KG1 (cell line): ENCODE measurements at regions not wholly inside any gene's neighbourhood (a gene's known extent, or its start where the extent isn't known, plus 50 kb on each side); places are given as distances from the start of the nearest gene placed in this dataset.

Experiments
- DNase-seq: peaks from one replicate; lab custom pipeline; 2025; lab: John Stamatoyannopoulos, UW

GRCh38 chr11:134799386-134799785, 387.3 kb upstream of the B3GAT1 start:
- no peak for DNase-seq

DNA sequence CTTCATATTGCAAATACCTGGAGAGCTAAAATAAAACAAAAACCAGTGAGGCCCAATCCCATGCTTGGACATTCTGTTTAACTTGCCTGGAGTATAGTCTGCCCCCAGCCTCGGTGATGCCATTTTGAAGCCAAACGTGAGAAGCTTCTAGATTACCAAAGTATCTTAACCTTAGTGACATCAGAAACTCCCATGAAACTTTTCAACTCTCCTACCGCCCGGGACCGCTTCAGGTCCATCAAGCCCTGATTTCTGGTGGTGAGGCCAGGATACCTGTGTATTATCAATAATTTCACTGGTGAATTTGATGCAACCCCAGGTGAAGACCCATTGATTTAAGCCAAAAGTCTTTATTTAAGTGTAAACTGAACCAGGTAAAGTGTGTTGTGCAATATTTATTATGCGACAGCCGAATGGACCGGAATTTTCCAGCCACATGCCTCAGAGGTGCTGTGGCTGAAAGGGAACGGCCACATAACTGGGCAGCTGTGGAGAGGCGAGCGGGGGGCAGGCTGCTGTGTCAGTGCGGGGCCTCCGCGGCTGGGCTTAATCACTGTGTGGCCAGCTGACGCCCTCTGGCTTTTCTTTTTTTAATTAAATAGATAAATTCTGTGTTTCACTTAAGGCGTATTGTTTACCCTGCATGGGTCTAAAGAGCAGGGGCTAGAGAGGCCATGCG, 385.5 kb upstream of the B3GAT1 start:
- DNase-seq, result no peak

DNA sequence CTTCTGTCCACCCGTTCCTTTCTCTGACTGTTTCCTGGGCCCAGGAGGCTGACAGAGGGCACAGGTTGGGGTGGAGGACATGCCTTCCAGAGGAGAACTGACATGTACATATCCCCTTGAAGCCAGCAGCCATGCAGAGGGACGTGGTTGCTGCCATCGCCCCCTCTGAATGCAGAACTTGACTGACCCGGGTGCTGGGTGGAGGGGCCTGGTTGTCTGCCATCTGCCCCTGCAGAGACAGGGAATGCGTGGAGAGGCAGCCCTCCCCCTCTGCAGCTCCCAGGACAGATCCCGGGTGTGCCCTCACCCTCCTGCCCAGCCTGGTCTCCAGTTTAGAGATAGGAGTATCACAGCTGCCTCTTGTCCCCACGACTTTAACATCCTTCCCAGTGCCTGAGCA, 383.0 kb upstream of the B3GAT1 start:
- DNase-seq, result no peak

DNA sequence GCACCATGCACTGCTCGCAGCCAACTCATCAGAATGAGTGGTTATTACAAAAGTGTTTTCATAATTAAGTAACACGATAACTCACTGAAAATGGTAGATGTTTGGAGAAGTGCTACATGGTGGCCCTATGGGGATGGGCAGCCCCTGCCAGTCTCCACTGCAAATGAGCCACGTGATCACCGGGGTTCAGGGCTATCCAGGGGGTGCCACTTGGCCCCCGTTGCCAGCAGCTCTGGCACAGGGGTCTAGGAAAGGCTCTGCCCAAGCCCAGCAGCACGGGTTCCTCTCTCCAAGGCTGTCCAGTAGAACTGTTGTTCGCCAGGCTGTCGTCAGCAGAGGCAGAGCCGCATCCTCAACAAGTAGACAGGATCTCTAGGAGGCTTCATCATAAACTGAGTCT, 382.1 kb upstream of the B3GAT1 start:
- no peak for DNase-seq

DNA sequence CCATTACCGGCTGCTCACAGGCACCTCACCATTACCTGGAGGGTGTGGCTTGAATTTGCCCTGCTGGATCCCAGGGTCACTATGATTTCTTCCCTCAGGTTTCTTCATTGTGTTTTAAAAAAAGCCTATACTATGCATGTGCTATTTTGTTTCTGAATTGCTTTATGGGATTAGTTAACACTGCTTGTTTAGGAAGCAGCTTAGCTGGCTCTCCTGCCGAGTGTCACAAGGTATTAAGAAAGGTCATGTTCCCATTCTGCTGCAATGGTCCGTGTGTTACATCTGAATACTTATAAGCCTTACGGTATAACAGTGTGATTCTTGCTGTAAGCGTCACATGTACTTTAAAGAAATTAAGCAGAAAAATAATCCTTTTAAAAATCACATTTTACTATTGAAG, 380.6 kb upstream of the B3GAT1 start:
- no peak for DNase-seq

DNA sequence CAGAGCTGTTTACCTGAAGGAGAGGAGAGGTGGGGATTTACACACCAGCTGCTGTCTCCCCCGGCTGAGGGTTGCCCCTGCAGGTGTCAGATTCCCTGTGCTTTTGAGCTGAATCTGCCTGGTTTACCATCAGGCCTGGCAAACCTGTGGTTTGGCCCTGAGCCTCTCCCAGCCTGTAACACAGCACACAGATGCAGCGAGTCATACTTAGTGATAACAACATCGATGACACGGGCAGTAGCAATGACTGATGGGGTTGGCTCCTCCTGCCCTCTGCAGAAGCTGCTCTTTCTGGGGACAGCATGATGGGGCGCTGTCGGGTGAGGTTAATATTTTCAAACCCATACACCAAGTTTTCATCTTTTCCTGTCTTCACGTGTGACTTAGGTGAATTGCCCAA, 380.0 kb upstream of the B3GAT1 start:
- no peak for DNase-seq

DNA sequence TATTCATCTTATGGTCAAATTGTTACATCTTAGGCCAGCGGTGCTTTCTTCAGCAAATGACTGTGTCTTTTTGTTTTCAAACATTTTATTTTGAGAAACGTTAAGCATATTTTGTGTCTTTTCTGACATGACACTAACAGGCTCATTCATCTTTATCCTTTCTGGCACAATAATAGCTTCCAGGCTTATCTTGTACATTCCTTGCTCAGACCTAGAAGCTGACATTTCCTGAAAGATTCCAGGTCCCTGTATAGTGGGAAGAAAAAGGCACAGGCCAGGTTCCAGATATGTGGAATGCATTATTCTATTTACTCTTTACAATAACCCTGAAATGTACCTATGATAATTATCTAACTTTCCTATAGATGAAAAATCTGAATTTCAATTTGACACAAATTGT, 379.1 kb upstream of the B3GAT1 start:
- no peak for DNase-seq

GRCh38 chr11:134789104-134789503, 377.1 kb upstream of the B3GAT1 start:
- DNase-seq, result no peak

- DNase-seq, result no peak
Measured at GRCh38 chr11:134786636-134787035, 374.6 kb upstream of the B3GAT1 start.

DNA sequence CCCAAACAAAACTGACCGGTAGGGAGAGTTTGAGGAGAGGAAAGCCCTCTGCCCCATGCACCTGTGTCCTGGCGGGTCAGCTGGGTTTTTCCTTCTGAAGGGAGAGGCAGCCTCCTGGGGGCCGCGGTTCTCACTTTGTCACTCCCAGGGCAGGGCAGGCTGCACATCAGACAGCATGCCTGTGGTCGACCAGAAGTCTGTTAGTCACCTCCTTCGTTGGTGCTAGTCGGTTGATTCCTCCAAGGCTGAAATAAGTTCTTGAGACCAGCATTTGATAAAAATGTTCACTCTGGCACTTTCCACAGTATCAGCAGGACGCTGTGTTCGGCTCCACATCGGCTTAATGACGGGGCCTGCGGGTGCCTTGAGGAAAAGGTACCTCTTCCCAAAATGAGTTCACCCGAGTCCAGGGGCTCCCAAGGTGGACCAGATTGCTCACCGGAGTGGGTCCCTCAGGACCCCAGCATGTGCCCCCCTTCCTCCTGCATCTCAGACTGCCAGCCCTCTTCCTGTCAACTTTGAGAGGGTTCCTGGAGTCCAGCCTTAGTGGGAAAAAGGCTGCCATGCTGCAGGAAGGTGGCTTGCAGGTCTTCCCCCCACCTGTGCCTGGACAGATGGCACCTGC, 373.7 kb upstream of the B3GAT1 start:
- DNase-seq, result no peak

- DNase-seq, result no peak
Measured at GRCh38 chr11:134785059-134785458, 373.0 kb upstream of the B3GAT1 start.

DNA sequence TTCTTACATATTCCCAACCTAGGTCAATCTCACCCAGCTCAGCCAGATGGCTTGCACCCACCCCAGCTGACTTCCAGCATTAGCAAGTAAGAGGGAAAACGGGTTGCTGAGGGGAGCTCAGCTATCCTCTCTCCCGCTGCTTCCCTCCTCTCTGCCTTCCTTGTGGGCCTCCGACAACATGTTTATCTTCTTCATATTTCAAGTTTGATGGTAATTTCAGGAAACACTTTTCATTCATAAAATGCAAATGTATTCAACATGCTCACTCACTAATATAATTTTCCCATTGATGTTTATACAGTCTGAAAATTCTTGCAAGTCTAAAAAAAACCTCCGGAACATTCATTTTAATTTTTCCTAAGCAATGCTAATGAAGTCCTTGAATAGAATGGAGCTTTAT, 372.5 kb upstream of the B3GAT1 start:
- no peak for DNase-seq

GRCh38 chr11:134784046-134784445, 372.0 kb upstream of the B3GAT1 start:
- DNase-seq, result no peak

GRCh38 chr11:134783234-134783633, 371.2 kb upstream of the B3GAT1 start:
- no peak for DNase-seq

GRCh38 chr11:134781380-134781866, 369.4 kb upstream of the B3GAT1 start:
- no peak for DNase-seq

- no peak for DNase-seq
Measured at GRCh38 chr11:134780486-134781147, 368.6 kb upstream of the B3GAT1 start.

DNA sequence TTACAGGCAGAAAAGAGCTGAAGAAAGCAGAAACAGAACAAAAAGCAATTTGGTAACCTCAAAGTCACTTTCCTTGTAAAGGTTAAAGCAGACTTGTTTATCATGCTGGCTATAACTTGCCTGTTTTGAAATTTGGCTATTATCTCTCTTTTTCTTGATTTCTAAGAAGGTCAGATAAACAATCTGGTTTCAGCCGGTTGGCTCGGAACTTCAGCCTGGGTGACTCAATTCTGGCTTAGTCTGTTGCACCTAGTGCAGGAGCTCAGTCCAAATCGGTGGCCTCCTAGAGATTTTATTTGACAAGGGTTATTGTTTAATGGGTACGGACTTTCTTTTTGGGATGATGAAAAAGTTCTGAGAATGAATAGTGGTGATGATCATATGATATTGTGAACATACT, 367.1 kb upstream of the B3GAT1 start:
- no peak for DNase-seq

GRCh38 chr11:134768463-134768862, 356.4 kb upstream of the B3GAT1 start:
- no peak for DNase-seq

GRCh38 chr11:134765565-134765964, 353.5 kb upstream of the B3GAT1 start:
- no peak for DNase-seq

GRCh38 chr11:134764966-134765365, 352.9 kb upstream of the B3GAT1 start:
- DNase-seq, result no peak

DNA sequence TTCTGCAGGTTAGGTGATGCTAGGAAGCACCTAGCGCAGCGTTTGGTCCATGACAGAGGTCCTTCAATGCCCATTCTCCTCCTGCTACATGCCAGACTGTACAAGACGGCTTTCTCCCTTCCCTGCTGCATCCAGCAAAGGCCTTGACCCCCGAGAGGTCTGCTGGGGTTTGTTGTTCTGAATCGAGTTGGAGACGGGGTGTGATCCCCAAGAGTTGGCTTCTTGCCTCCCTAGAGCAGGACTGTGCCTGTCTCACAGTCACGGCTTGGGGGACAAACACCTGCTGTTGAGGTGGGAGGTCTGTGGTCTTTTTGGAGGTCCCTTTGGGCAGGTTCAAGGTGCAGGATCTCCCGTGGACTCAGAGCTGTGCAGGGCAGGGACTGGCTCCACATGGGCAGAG, 352.3 kb upstream of the B3GAT1 start:
- no peak for DNase-seq

- DNase-seq, result no peak
Measured at GRCh38 chr11:134763030-134763388, 351.0 kb upstream of the B3GAT1 start.

DNA sequence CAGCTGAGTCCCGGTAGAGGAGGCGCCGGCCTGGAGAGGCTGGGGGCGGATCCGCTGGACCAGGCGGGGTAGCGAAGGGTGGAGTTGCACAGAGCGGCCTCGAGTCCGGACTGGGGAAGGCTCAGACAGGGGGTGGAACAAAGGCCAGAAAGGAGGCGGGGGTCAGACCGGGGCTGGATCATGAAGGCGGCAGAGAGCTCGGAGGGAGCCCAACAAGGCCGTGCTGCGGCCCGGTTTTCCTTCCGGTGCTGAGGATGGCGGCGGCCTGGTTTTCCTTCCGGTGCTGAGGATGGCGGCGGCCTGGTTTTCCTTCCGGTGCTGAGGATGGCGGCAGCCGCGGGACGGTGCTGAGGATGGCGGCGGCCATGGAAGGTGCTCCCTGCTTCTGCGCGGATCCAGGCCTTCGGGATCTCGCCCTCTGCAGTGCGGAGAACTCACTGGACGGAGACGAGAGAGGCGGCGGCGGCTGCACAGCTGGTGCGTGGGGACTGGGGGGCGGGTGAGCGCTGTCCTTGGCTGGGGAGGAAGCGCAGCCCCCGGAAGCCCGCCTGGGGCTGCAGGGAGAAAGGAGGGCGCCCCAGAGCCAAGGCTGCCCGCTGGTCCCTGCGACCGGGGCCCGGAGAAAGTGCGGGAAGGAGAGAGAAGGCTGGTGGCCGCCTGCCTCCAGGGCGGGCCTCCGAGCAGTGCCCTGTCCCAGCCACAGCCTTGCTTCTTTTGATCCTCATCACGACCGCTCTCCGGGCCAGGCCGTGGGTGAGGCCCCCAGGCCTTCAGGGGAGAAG, 350.4 kb upstream of the B3GAT1 start:
- no peak for DNase-seq
